ENCODE measurements at regions not wholly inside any gene's neighbourhood (a gene's known extent, or its start where the extent isn't known, plus 50 kb on each side); places are given as distances from the start of the nearest gene placed in this dataset.
"Not testable (repeated sequence)": the region's sequence is repeated elsewhere in the genome, so short reads cannot be mapped to it uniquely, and the experiment has no call there.

- no peak for DNase-seq
Observed at GRCh38 chr5:90338712-90339372, 70.7 kb downstream of the CETN3 start.

- DNase-seq = no peak
Observed at GRCh38 chr5:90337449-90338052, 72.0 kb downstream of the CETN3 start.

GRCh38 chr5:90336752-90337151, 72.8 kb downstream of the CETN3 start:
- DNase-seq = no peak

- no peak for DNase-seq
Observed at GRCh38 chr5:90334741-90335140, 74.8 kb downstream of the CETN3 start.

GRCh38 chr5:90329911-90330310, 79.6 kb downstream of the CETN3 start:
- DNase-seq = no peak

- DNase-seq = no peak
Observed at GRCh38 chr5:90326995-90327394, 82.6 kb downstream of the CETN3 start.

GRCh38 chr5:90325093-90325492, 84.5 kb downstream of the CETN3 start:
- DNase-seq = no peak

- not testable (repeated sequence) for DNase-seq
Observed at GRCh38 chr5:90320348-90320747, 89.2 kb downstream of the CETN3 start.

- DNase-seq = no peak
Observed at GRCh38 chr5:90312027-90312426, 97.5 kb downstream of the CETN3 start.

GRCh38 chr5:90311401-90311800, 98.2 kb downstream of the CETN3 start:
- no peak for DNase-seq

- no peak for DNase-seq
Observed at GRCh38 chr5:90308787-90309585, 100.6 kb downstream of the CETN3 start.

- DNase-seq = no peak
Observed at GRCh38 chr5:90307782-90308181, 101.8 kb downstream of the CETN3 start.

GRCh38 chr5:90307322-90307721, 102.2 kb downstream of the CETN3 start:
- no peak for DNase-seq

- DNase-seq = no peak
Observed at GRCh38 chr5:90306613-90307012, 102.9 kb downstream of the CETN3 start.

- DNase-seq = no peak
Observed at GRCh38 chr5:90305041-90305720, 104.4 kb downstream of the CETN3 start.

GRCh38 chr5:90301248-90301647, 108.3 kb downstream of the CETN3 start:
- DNase-seq = no peak

GRCh38 chr5:90297045-90297764, 112.4 kb downstream of the CETN3 start:
- DNase-seq = no peak

- DNase-seq = no peak
Observed at GRCh38 chr5:90294604-90295003, 115.0 kb downstream of the CETN3 start.

GRCh38 chr5:90293931-90294330, 115.6 kb downstream of the CETN3 start:
- no peak for DNase-seq

- DNase-seq = no peak
Observed at GRCh38 chr5:90290648-90291047, 118.9 kb downstream of the CETN3 start.

- DNase-seq = no peak
Observed at GRCh38 chr5:90289837-90290236, 119.7 kb downstream of the CETN3 start.

GRCh38 chr5:90287036-90287435, 122.5 kb downstream of the CETN3 start:
- no peak for DNase-seq

- no peak for DNase-seq
Observed at GRCh38 chr5:90285581-90285980, 124.0 kb downstream of the CETN3 start.
